Peyer's patch (tissue), 4 donors: ENCODE measurements at regions not wholly inside any gene's neighbourhood (a gene's known extent, or its start where the extent isn't known, plus 50 kb on each side); places are given as distances from the start of the nearest gene placed in this dataset.

Experiments
- DNase-seq, 3 donors: peaks; one replicate each; pipeline ENCODE4 v3.0.0-alpha.2; 2017 to 2019
- H3K27ac ChIP-seq, 4 donors: fragments of 200-600 bp; sonication (generic); one replicate each; pipeline ENCODE4 v1.5.1; 2016 to 2019
- H3K27me3 ChIP-seq, 2 donors: fragments of 200-600 bp; sonication (generic); one replicate each; pipeline ENCODE4 v1.5.1; 2019
- H3K36me3 ChIP-seq, 3 donors: fragments of 200-600 bp; sonication (generic); one replicate each; pipeline ENCODE4 v1.5.1; 2016 to 2019
- H3K4me1 ChIP-seq, 4 donors: fragments of 200-600 bp; sonication (generic); one replicate each; pipeline ENCODE4 v1.5.1; 2016 to 2019
- H3K4me3 ChIP-seq, 4 donors: fragments of 200-600 bp; sonication (generic); 1 replicate in 3 of 4; 2 replicates in 1 of 4; pipeline ENCODE4 v1.5.1; 2016 to 2019; ENCODE audit warnings: mild to moderate bottlenecking in 1 of 4
- H3K9me3 ChIP-seq, 4 donors: fragments of 200-600 bp; sonication (generic); one replicate each; pipeline ENCODE4 v1.5.1; 2016 to 2019; ENCODE audit warnings: mild to moderate bottlenecking in 1 of 4
- POLR2A ChIP-seq, 2 donors: fragments of 450-650 bp; IDR thresholded peaks; one replicate each; pipeline ENCODE4 v1.5.1; 2017; ENCODE audit warnings: antibody characterized with exemption in 2 of 2, mild to moderate bottlenecking in 2 of 2, moderate library complexity in 2 of 2
- TF ChIP-seq, protein P1 (sequence below), 6 experiments: fragments of 450-650 bp in 4 of 6; fragments of 200-600 bp in 2 of 6; sonication (generic) in 1 of 6; IDR thresholded peaks; one replicate each; pipeline ENCODE4 v1.5.1; 2017 to 2019; ENCODE audit warnings: antibody characterized with exemption in 6 of 6, mild to moderate bottlenecking in 3 of 6, moderate library complexity in 1 of 6

DNA sequence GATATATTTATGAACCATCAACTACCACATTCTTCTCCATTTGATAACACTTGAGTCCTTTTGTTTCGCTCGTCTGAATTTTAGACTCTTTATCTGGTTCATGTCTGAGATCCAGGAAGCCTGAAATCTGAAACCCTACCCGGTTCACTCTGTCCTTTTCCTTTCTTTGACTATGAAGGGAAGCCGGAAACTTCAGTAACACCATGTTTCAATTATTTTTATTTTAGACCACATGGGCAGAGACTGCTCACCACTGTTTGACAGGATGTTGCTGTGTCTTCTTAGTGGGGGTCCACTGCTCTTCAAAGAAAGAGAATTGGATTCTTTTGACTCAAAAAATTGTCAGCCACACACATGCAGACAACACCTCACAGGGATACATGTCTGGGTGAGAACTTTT is 331.9 kb upstream of the FLRT2 start:
- no peak overlapping the region for H3K27ac ChIP-seq
- TF ChIP-seq, protein P1, sequence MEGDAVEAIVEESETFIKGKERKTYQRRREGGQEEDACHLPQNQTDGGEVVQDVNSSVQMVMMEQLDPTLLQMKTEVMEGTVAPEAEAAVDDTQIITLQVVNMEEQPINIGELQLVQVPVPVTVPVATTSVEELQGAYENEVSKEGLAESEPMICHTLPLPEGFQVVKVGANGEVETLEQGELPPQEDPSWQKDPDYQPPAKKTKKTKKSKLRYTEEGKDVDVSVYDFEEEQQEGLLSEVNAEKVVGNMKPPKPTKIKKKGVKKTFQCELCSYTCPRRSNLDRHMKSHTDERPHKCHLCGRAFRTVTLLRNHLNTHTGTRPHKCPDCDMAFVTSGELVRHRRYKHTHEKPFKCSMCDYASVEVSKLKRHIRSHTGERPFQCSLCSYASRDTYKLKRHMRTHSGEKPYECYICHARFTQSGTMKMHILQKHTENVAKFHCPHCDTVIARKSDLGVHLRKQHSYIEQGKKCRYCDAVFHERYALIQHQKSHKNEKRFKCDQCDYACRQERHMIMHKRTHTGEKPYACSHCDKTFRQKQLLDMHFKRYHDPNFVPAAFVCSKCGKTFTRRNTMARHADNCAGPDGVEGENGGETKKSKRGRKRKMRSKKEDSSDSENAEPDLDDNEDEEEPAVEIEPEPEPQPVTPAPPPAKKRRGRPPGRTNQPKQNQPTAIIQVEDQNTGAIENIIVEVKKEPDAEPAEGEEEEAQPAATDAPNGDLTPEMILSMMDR (IDR thresholded peaks at IDR 0.05): no peak
- H3K9me3 ChIP-seq: no peaks in the 10 kb centered on the region
- no peaks in the 10 kb centered on the region for H3K4me1 ChIP-seq
- no peak for DNase-seq
- no peaks in the 10 kb centered on the region for H3K27me3 ChIP-seq
- H3K36me3 ChIP-seq: no peaks in the 10 kb centered on the region
- no peak overlapping the region for H3K4me3 ChIP-seq

DNA sequence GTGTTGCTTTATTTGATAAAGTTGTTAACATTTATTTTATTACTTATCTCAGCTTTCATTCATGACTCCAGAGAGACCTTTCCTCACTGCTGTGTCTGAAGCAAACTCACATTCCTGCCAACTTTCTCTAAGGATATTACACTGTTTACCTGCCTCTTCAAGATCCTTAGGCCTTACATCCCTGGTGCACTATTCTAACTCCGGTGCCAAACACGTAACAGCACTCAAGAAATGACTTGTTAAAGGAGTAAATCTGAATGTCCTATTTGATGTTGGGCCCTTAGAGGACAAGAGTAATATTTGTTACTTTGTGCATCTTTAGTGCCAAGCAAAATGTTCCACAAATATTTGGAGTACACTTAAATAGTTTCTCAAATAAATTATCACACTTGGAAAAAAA is 324.1 kb upstream of the FLRT2 start:
- TF ChIP-seq POLR2A (IDR thresholded peaks at IDR 0.05): no peak
- TF ChIP-seq, protein P1 (IDR thresholded peaks at IDR 0.05): no peak

DNA sequence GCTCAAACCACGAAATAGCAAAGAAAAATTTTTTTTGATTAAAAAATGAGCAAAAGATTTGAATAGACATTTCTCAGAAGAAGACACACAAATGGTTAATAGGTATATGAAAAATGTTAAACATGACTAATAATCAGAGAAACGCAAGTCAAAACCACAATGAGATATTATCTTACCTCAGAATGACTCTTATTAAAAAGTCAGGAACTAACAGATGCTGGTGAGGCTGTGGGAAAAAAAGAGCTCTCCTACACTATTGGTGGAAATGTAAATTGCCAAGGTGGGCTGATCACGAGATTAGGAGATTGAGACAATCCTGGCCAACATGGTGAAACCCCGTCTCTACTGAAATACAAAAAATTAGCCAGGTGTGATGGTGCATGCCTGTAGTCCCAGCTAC is 315.5 kb upstream of the FLRT2 start:
- H3K27me3 ChIP-seq: no peaks in the 10 kb centered on the region
- no peak for DNase-seq
- H3K4me1 ChIP-seq: no peaks in the 10 kb centered on the region
- no peaks in the 10 kb centered on the region for H3K36me3 ChIP-seq
- no peaks in the 10 kb centered on the region for H3K9me3 ChIP-seq
- H3K27ac ChIP-seq: no peak overlapping the region
- no peak overlapping the region for H3K4me3 ChIP-seq
- TF ChIP-seq, protein P1 (IDR thresholded peaks at IDR 0.05): no peak
- TF ChIP-seq POLR2A (IDR thresholded peaks at IDR 0.05): no peak

More for the DNA sequence above, 324.1 kb upstream of the FLRT2 start:
- no peak for DNase-seq
- H3K4me3 ChIP-seq: no peak overlapping the region
- H3K27me3 ChIP-seq: no peaks in the 10 kb centered on the region
- H3K9me3 ChIP-seq: no peaks in the 10 kb centered on the region
- H3K27ac ChIP-seq: no peak overlapping the region
- H3K36me3 ChIP-seq: no peaks in the 10 kb centered on the region
- H3K4me1 ChIP-seq: no peaks in the 10 kb centered on the region

- DNase-seq: no peak
- Histone ChIP-seq H3K9me3 (no peaks in the 10 kb centered on the region), H3K4me1 (no peaks in the 10 kb centered on the region), H3K27me3 (no peaks in the 10 kb centered on the region), H3K27ac (no peak overlapping the region), H3K4me3 (no peak overlapping the region), H3K36me3 (no peaks in the 10 kb centered on the region)
- TF ChIP-seq, protein P1 (IDR thresholded peaks at IDR 0.05): no peak
- TF ChIP-seq POLR2A (IDR thresholded peaks at IDR 0.05): no peak
Observed at GRCh38 chr14:85217412-85217811, 312.5 kb upstream of the FLRT2 start.

DNA sequence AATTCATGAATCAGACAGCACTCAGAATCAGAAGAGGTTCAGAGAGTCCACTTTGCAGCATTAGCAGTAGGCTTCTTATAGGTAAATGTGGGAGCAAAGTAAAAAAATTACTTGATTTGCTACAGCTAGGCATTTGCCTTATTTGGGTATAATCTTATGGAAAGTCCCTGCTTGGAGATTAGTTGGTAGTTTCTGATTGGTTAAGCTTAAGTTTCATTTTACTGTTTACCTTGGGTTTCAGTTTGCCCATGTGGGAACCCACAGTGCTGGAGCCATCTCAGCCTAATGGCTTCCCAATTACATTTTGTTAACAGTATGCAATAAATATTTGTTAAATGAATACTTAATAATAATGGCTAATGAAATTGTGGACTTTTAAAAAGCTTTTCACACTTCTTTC is 311.0 kb upstream of the FLRT2 start:
- TF ChIP-seq, protein P1 (IDR thresholded peaks at IDR 0.05): no peak
- TF ChIP-seq POLR2A (IDR thresholded peaks at IDR 0.05): no peak

DNA sequence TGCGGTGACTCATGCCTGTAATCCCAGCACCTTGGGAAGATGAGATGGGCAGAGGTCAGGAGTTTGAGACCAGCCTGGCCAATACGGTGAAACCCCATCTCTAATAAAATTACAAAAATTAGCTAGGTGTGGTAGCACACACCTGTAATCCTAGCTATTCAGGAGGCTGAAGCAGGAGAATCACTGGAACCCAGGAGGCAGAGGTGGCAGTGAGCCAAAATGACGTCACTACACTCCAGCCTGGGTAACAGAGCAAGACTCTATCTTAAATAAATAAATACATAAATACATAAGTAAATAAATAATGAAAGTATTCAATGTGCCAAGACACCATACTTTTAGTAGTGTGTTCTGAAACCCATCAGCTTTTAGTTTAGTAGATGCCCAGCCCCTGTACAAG is 308.1 kb upstream of the FLRT2 start:
- H3K4me3 ChIP-seq: no peak overlapping the region
- DNase-seq: no peak
- no peak overlapping the region for H3K27ac ChIP-seq
- no peaks in the 10 kb centered on the region for H3K36me3 ChIP-seq
- no peaks in the 10 kb centered on the region for H3K27me3 ChIP-seq
- no peaks in the 10 kb centered on the region for H3K4me1 ChIP-seq
- no peaks in the 10 kb centered on the region for H3K9me3 ChIP-seq
- TF ChIP-seq, protein P1 (IDR thresholded peaks at IDR 0.05): no peak
- TF ChIP-seq POLR2A (IDR thresholded peaks at IDR 0.05): no peak

More for the DNA sequence above, 311.0 kb upstream of the FLRT2 start:
- no peaks in the 10 kb centered on the region for H3K4me1 ChIP-seq
- no peak overlapping the region for H3K4me3 ChIP-seq
- no peaks in the 10 kb centered on the region for H3K27me3 ChIP-seq
- no peaks in the 10 kb centered on the region for H3K9me3 ChIP-seq
- no peaks in the 10 kb centered on the region for H3K36me3 ChIP-seq
- no peak overlapping the region for H3K27ac ChIP-seq
- no peak for DNase-seq
